Smooth muscle cell (in vitro differentiated cells): ENCODE measurements at regions not wholly inside any gene's neighbourhood (a gene's known extent, or its start where the extent isn't known, plus 50 kb on each side); places are given as distances from the start of the nearest gene placed in this dataset.

ENCODE experiments used
- DNase-seq: peaks from one replicate; lab custom pipeline; 2025; ENCODE audit not compliant: unreplicated experiment; lab: John Stamatoyannopoulos, UW
- H2AFZ ChIP-seq: fragments of 200-600 bp; sonication (generic); 2 replicates; pipeline ENCODE4 v1.6.0; 2016; ENCODE audit warnings: antibody characterized with exemption, low read depth, mild to moderate bottlenecking
- H3F3A ChIP-seq: fragments of 200-600 bp; sonication (generic); 2 replicates; pipeline ENCODE4 v1.6.0; 2017; ENCODE audit warnings: antibody characterized with exemption, low read depth
- H3K27ac ChIP-seq: fragments of 200-600 bp; sonication (generic); 2 replicates; pipeline ENCODE4 v1.5.1; 2016; ENCODE audit warnings: low read depth, mild to moderate bottlenecking
- H3K27me3 ChIP-seq: fragments of 200-600 bp; sonication (generic); 2 replicates; pipeline ENCODE4 v1.6.1; 2016; ENCODE audit warnings: low read depth, mild to moderate bottlenecking
- H3K36me3 ChIP-seq: fragments of 200-600 bp; sonication (generic); 2 replicates; pipeline ENCODE4 v1.5.1; 2016; ENCODE audit warnings: low read depth
- H3K4me1 ChIP-seq: fragments of 200-600 bp; sonication (generic); 2 replicates; pipeline ENCODE4 v1.5.1; 2016; ENCODE audit warnings: low read depth
- H3K4me2 ChIP-seq: fragments of 200-600 bp; sonication (generic); 2 replicates; pipeline ENCODE4 v1.6.0; 2016; ENCODE audit warnings: mild to moderate bottlenecking
- H3K4me3 ChIP-seq: fragments of 200-600 bp; sonication (generic); 2 replicates; pipeline ENCODE4 v1.5.1; 2016; ENCODE audit warnings: mild to moderate bottlenecking
- H3K79me2 ChIP-seq: fragments of 200-600 bp; sonication (generic); 2 replicates; pipeline ENCODE4 v1.6.0; 2016; ENCODE audit warnings: low read depth, mild to moderate bottlenecking
- H3K9ac ChIP-seq: fragments of 200-600 bp; sonication (generic); 2 replicates; pipeline ENCODE4 v1.6.0; 2016; ENCODE audit warnings: low read depth
- H3K9me3 ChIP-seq: fragments of 200-600 bp; sonication (generic); replicated peaks from 2 replicates; pipeline ENCODE4 v1.5.1; 2016; ENCODE audit warnings: low read depth
- H4K20me1 ChIP-seq: fragments of 200-600 bp; sonication (generic); 2 replicates; pipeline ENCODE4 v1.6.0; 2016; ENCODE audit warnings: low read depth
- WGBS: methylation state at CpG from one replicate; pipeline ENCODE4 v1.1.7; 2016; ENCODE audit warnings: low lambda C conversion rate; 5-methylcytosine and 5-hydroxymethylcytosine counted together
- TF ChIP-seq, protein P1 (sequence below): fragments of 200-600 bp; sonication (generic); IDR thresholded peaks from 2 replicates; pipeline ENCODE4 v1.5.1; 2017; ENCODE audit warnings: borderline replicate concordance, mild to moderate bottlenecking, antibody characterized with exemption; ENCODE audit not compliant: insufficient read depth, poor library complexity, severe bottlenecking

DNA sequence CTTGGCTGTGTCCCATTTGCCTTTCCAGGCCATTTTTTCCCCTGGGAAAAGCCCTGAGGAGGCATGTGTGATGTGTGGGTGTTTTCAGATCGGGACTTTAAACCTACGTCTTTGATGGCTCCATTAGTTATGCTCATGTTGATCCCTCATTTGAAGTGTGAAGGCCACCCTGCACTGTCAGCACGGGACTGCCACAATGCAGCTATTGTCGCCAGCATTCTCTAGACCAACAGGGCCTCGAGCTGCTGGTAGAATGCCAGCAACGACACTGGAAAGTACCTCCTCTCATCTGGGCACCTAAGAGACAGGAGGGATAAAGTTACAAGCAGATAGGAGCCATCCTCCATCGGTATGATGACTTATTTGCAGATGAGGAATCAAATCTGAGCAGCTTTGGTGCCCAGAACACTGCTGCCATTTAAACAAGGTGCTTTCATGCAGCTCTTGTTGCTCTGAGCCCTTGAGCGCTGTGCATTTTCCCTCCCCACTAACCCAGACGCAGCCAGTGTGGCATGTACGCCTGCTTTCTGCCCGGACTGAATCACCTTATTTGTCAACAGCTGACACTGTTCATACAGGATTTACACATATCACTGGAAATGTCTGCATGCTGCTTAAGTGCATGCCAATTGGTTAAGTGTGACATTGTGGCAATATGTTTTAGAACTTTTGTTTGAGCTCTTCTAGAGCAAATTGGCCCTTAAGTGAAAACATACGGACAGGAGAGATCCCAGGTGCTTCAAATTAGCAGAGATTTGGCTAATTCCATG is 175.0 kb upstream of the PITRM1 start:
- Histone ChIP-seq H4K20me1 (no peaks in the 10 kb centered on the region), H3K4me3 (no peak overlapping the region), H3K4me1 (no peaks in the 10 kb centered on the region), H2AFZ (no peak overlapping the region), H3K27me3 (no peaks in the 10 kb centered on the region), H3K79me2 (no peaks in the 10 kb centered on the region), H3K9me3 (no peaks in the 10 kb centered on the region), H3K9ac (no peak overlapping the region), H3K27ac (no peak overlapping the region), H3F3A (no peaks in the 10 kb centered on the region), H3K36me3 (no peaks in the 10 kb centered on the region), H3K4me2 (no peak overlapping the region)
- TF ChIP-seq, protein P1, sequence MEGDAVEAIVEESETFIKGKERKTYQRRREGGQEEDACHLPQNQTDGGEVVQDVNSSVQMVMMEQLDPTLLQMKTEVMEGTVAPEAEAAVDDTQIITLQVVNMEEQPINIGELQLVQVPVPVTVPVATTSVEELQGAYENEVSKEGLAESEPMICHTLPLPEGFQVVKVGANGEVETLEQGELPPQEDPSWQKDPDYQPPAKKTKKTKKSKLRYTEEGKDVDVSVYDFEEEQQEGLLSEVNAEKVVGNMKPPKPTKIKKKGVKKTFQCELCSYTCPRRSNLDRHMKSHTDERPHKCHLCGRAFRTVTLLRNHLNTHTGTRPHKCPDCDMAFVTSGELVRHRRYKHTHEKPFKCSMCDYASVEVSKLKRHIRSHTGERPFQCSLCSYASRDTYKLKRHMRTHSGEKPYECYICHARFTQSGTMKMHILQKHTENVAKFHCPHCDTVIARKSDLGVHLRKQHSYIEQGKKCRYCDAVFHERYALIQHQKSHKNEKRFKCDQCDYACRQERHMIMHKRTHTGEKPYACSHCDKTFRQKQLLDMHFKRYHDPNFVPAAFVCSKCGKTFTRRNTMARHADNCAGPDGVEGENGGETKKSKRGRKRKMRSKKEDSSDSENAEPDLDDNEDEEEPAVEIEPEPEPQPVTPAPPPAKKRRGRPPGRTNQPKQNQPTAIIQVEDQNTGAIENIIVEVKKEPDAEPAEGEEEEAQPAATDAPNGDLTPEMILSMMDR = no peak
- DNase-seq = no peak
- WGBS = 60% methylated on average over 12 of the region's 12 CpGs

DNA sequence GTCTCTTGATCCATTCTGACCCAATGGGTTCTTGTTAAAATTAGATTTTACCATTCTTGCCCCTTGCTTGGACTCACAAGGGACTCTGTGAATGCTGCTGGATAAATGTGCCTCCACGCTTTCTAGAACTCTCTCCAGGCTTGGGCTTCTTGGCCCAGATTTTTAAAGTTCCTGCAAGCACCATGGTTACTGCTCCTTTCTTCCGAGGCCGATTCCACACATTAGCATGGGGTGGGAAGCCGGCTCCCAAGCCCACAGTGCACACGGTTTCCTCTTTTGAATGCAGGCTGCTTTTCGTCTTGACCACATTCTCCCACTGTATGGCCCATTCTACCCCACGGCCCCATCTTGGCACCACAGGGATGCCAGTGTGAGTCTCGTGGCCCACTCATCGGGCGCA is 174.3 kb upstream of the PITRM1 start:
- WGBS = 94% methylated on average over 10 of the region's 10 CpGs
- Histone ChIP-seq H4K20me1 (no peaks in the 10 kb centered on the region), H3K4me3 (no peak overlapping the region), H3K36me3 (no peaks in the 10 kb centered on the region), H3K9ac (no peak overlapping the region), H2AFZ (no peak overlapping the region), H3K4me1 (no peaks in the 10 kb centered on the region), H3K9me3 (no peaks in the 10 kb centered on the region), H3K4me2 (no peak overlapping the region), H3K27ac (no peak overlapping the region), H3K27me3 (no peaks in the 10 kb centered on the region), H3F3A (no peaks in the 10 kb centered on the region), H3K79me2 (no peaks in the 10 kb centered on the region)
- TF ChIP-seq, protein P1 = no peak
- no peak for DNase-seq

DNA sequence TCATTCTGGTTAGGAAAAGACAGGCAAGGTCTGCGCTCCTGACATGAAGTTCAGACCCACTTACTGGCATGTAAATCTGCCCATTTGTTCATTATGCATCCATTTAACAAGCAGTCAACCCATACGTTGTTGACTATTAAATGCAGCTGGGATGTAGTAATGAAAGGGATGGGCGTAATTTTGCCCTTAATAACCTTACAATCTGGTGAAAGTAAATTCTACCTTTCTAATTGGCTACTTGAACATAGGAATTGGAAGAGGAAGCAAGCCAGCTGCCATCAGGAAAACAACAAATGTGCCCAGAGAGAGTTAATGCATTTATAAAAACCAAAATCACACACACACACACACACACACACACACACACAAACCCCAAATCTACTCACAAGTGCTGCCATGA is 170.2 kb upstream of the PITRM1 start:
- H3K27ac ChIP-seq = no peak overlapping the region
- no peaks in the 10 kb centered on the region for H3K27me3 ChIP-seq
- no peaks in the 10 kb centered on the region for H3K9me3 ChIP-seq
- H3K4me3 ChIP-seq = no peak overlapping the region
- H3K9ac ChIP-seq = no peak overlapping the region
- TF ChIP-seq, protein P1 = no peak
- 87% methylated on average over 3 of the region's 3 CpGs for WGBS
- H3K36me3 ChIP-seq = no peaks in the 10 kb centered on the region
- H3K4me1 ChIP-seq = peaks cover 6% of the 10 kb centered on the region
- no peaks in the 10 kb centered on the region for H3K79me2 ChIP-seq
- H4K20me1 ChIP-seq = no peaks in the 10 kb centered on the region
- H3K4me2 ChIP-seq = no peak overlapping the region
- no peak overlapping the region for H2AFZ ChIP-seq
- no peaks in the 10 kb centered on the region for H3F3A ChIP-seq
- no peak for DNase-seq
